Astrocyte of the spinal cord (primary cell): ENCODE measurements at regions not wholly inside any gene's neighbourhood (a gene's known extent, or its start where the extent isn't known, plus 50 kb on each side); places are given as distances from the start of the nearest gene placed in this dataset.
A peak's percentile ranks its signal among the peaks of the same experiment; 100 is the strongest.

ENCODE experiments used
- DNase-seq: peaks from one replicate; pipeline ENCODE4 v3.0.0; 2011; ENCODE audit warnings: low read depth, low spot score
- H3K4me3 ChIP-seq: 2 replicates; pipeline ENCODE4 v1.5.1; 2011; ENCODE audit warnings: low read depth, mild to moderate bottlenecking, low read length, moderate library complexity
- CTCF ChIP-seq: IDR thresholded peaks from 2 replicates; pipeline ENCODE4 v1.5.1; 2012; ENCODE audit warnings: low read depth, mild to moderate bottlenecking, low read length, inconsistent platforms
- in situ Hi-C: cut with HindIII; loops from 2 replicates; pipeline ENCODE4 v1.10.0; 2017; ENCODE audit warnings: low sequenced_read_pairs

DNA sequence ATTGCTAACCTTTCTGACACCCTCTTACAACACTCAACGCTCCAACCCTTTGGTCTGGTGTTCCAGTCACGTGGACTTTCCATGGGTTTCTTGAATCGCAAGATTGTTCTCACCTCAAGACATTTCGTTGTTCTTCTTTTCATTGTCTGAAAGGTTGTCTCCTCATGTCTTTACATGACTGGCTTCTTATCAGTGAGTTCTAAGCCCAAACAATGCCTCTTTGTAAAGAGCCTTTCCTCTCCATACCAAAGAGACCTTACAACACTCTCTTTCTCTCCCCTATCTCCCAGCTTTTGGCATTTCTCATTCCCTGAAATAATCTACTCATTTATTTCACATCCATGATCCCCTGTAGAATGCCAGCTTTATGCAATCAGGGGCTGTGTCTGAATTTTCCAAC lies 1144.8 kb downstream of the AACS start:
- no peak for TF ChIP-seq CTCF
- in situ Hi-C loops: no loop called here
- H3K4me3 ChIP-seq: no peak overlapping the region
- DNase-seq: no peak

- H3K4me3 ChIP-seq: no peak overlapping the region
- no peak for TF ChIP-seq CTCF
- DNase-seq: no peak
- in situ Hi-C loops: no loop called here
Observed at GRCh38 chr12:126210448-126210847, 1145.2 kb downstream of the AACS start.

- DNase-seq: no peak
- no peak overlapping the region for H3K4me3 ChIP-seq
- in situ Hi-C loops: no loop called here
- TF ChIP-seq CTCF: no peak
Observed at GRCh38 chr12:126212824-126213223, 1147.6 kb downstream of the AACS start.

- TF ChIP-seq CTCF: no peak
- DNase-seq: no peak
- no peak overlapping the region for H3K4me3 ChIP-seq
- in situ Hi-C loops: no loop called here
Observed at GRCh38 chr12:126218697-126219096, 1153.5 kb downstream of the AACS start.

- H3K4me3 ChIP-seq: no peak overlapping the region
- in situ Hi-C loops: no loop called here
- no peak for TF ChIP-seq CTCF
- DNase-seq: no peak
Observed at GRCh38 chr12:126219139-126219538, 1153.9 kb downstream of the AACS start.

GRCh38 chr12:126219654-126220279 lies 1154.5 kb downstream of the AACS start:
- no peak for TF ChIP-seq CTCF

DNA sequence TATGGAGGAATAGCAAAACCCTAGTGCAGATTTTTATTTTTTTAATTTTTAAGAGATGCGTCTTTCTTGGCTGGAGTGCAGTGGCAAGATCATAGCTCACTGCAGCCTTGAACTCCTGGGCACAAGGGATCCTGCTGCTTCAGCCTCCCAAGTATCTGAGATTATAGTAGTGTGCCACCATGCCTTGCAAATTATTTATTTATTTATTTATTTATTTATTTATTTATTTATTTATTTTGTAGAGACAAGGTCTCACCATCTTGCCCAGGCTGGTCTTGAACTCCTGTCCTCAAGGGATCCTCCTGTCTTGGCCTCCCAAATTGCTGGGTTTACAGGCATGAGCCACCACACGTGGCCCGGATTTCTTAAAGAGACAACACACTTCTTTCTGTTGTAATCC lies 1158.8 kb downstream of the AACS start:
- in situ Hi-C loops: no loop called here
- no peak for TF ChIP-seq CTCF
- no peak overlapping the region for H3K4me3 ChIP-seq
- DNase-seq: no peak

More at GRCh38 chr12:126219654-126220279, 1154.5 kb downstream of the AACS start:
- H3K4me3 ChIP-seq: no peak overlapping the region
- DNase-seq: peak; percentile 9
- in situ Hi-C loops: no loop called here
